AG04449 (cell line): ENCODE measurements at regions not wholly inside any gene's neighbourhood (a gene's known extent, or its start where the extent isn't known, plus 50 kb on each side); places are given as distances from the start of the nearest gene placed in this dataset.
"Not testable (repeated sequence)": the region's sequence is repeated elsewhere in the genome, so short reads cannot be mapped to it uniquely, and the experiment has no call there.

Experiments
- CTCF ChIA-PET: fragments of 350-600 bp; formaldehyde crosslinking; extraction: SDS; loops from one replicate; lab custom pipeline; 2021; ENCODE audit warnings: antibody characterized with exemption; lab: Yijun Ruan, JAX
- POLR2A ChIA-PET: fragments of 400-600, 350-600 bp; formaldehyde crosslinking; extraction: SDS; loops from one replicate; lab custom pipeline; 2020; ENCODE audit warnings: antibody characterized with exemption, inconsistent platforms; lab: Yijun Ruan, JAX
- DNase-seq: peaks from one replicate; pipeline ENCODE4 v3.0.0-alpha.2; 2010; ENCODE audit warnings: low read depth, low spot score
- H3K4me3 ChIP-seq: 2 replicates; pipeline ENCODE4 v1.5.1; 2011; ENCODE audit warnings: low read depth, mild to moderate bottlenecking, control low read depth, low read length
- CTCF ChIP-seq: IDR thresholded peaks from one replicate; pipeline ENCODE4 v1.5.1; 2011; ENCODE audit warnings: mild to moderate bottlenecking, moderate library complexity, low read length, control low read depth, inconsistent platforms; ENCODE audit not compliant: insufficient read depth; ENCODE audit errors: missing control alignments

GRCh38 chr4:170348945-170349344 lies 259.2 kb upstream of the AADAT start:
- ChIA-PET POLR2A (no interaction called here), CTCF (no interaction called here)
- DNase-seq, result no peak
- H3K4me3 ChIP-seq, result no peak overlapping the region
- no peak for TF ChIP-seq CTCF

GRCh38 chr4:170347191-170347590 lies 257.4 kb upstream of the AADAT start:
- DNase-seq, H3K4me3 ChIP-seq, POLR2A ChIA-PET: not testable (repeated sequence)
- CTCF ChIA-PET, result interaction anchor here (1.0 kb wide), 1 partner anchor 13 kb away, joined by 3 read pairs; no protein-coding TSS in a partner anchor

- ChIA-PET POLR2A (no interaction called here), CTCF (no interaction called here)
- H3K4me3 ChIP-seq, result no peak overlapping the region
- TF ChIP-seq CTCF, result no peak
- no peak for DNase-seq
Measured at GRCh38 chr4:170339522-170339921, 249.8 kb upstream of the AADAT start.

- CTCF ChIA-PET, result interaction anchor here (1.2 kb wide), 1 partner anchor 77 kb away, joined by 4 read pairs; no protein-coding TSS in a partner anchor
- TF ChIP-seq CTCF, result no peak
- POLR2A ChIA-PET, result no interaction called here
- no peak overlapping the region for H3K4me3 ChIP-seq
- DNase-seq, result no peak
Measured at GRCh38 chr4:170336238-170336775, 246.6 kb upstream of the AADAT start.

GRCh38 chr4:170325599-170325998 lies 235.8 kb upstream of the AADAT start:
- no peak for TF ChIP-seq CTCF
- ChIA-PET CTCF (no interaction called here), POLR2A (no interaction called here)
- no peak for DNase-seq
- H3K4me3 ChIP-seq, result no peak overlapping the region

GRCh38 chr4:170323623-170324022 lies 233.9 kb upstream of the AADAT start:
- no peak for DNase-seq
- CTCF ChIA-PET, result no interaction called here
- POLR2A ChIA-PET, result no interaction called here
- TF ChIP-seq CTCF, result no peak
- H3K4me3 ChIP-seq, result no peak overlapping the region

- no peak overlapping the region for H3K4me3 ChIP-seq
- TF ChIP-seq CTCF, result peak; percentile 1
- no peak for DNase-seq
- ChIA-PET POLR2A (no interaction called here), CTCF (interaction anchor here (0.9 to 3.2 kb wide), 6 partner anchors 9 to 545 kb away, joined by 3 to 16 read pairs (median 4); no protein-coding TSS in a partner anchor)
Measured at GRCh38 chr4:170307182-170307581, 217.4 kb upstream of the AADAT start.
